ENCODE measurements at regions not wholly inside any gene's neighbourhood (a gene's known extent, or its start where the extent isn't known, plus 50 kb on each side); places are given as distances from the start of the nearest gene placed in this dataset.

- peak overlapping the region; percentile 78 for H3K4me3 ChIP-seq
- no peaks in the 10 kb centered on the region for H3K36me3 ChIP-seq (ENCODE audit: insufficient read depth in 1 of 2, low read depth in 1 of 2)
- 31 to 51% (median 32%) methylated on average over 6 to 9 of the region's 9 CpGs for WGBS, 3 donors
- H3K27me3 ChIP-seq (ENCODE audit: insufficient read depth in 3 of 3, low read length in 2 of 3), result peaks cover 0 to 3% (median 0%) of the 10 kb centered on the region in 3 donors
- H3K9me3 ChIP-seq, result no peaks in the 10 kb centered on the region
- no peaks in the 10 kb centered on the region for H3K4me1 ChIP-seq
- DNase-seq, result no peak
- no peak for TF ChIP-seq CTCF (IDR thresholded peaks at IDR 0.05)
- ATAC-seq, result peak in 3 of 4 donors; percentile 7 to 33 (median 11)
- no peak overlapping the region for H3K27ac ChIP-seq
- intact Hi-C loops (cut with DNase I), result loop anchor here (5.0 to 10.0 kb wide), 3 partner anchors 131 to 529 kb away; no protein-coding TSS in a partner anchor
These were observed 120.3 kb downstream of the GYPC start for GRCh38 chr2:126776255-126776654.

GRCh38 chr2:126776692-126777619, 121.0 kb downstream of the GYPC start:
- DNase-seq (peak; percentile 84 to 90), ATAC-seq (peak; percentile 92 to 97 (median 94))
- intact Hi-C loops (cut with DNase I), result loop anchor here (1.0 to 10.0 kb wide), 4 partner anchors 132 to 530 kb away; no protein-coding TSS in a partner anchor
- Histone ChIP-seq H3K4me1 (no peaks in the 10 kb centered on the region), H3K4me3 (peak overlapping the region; percentile 78), H3K27me3 (ENCODE audit: insufficient read depth in 3 of 3, low read length in 2 of 3) (peaks cover 0 to 3% (median 0%) of the 10 kb centered on the region in 3 donors), H3K27ac (peak overlapping the region; percentile 47), H3K36me3 (ENCODE audit: insufficient read depth in 1 of 2, low read depth in 1 of 2) (no peaks in the 10 kb centered on the region), H3K9me3 (no peaks in the 10 kb centered on the region)
- peak; percentile 96 for TF ChIP-seq CTCF (IDR thresholded peaks at IDR 0.05)
- WGBS, 3 donors, result 0 to 1% (median 0%) methylated on average over 55 to 68 of the region's 68 CpGs

GRCh38 chr2:126777620-126777978, 121.1 kb upstream of the TEX51 start:
- DNase-seq, result no peak
- Histone ChIP-seq H3K4me1 (no peaks in the 10 kb centered on the region), H3K4me3 (peak overlapping the region; percentile 78)

More at GRCh38 chr2:126777620-126777978, 121.1 kb upstream of the TEX51 start:
- peaks cover 0 to 3% (median 0%) of the 10 kb centered on the region in 3 donors for H3K27me3 ChIP-seq (ENCODE audit: insufficient read depth in 3 of 3, low read length in 2 of 3)
- no peaks in the 10 kb centered on the region for H3K9me3 ChIP-seq
- no peaks in the 10 kb centered on the region for H3K36me3 ChIP-seq (ENCODE audit: insufficient read depth in 1 of 2, low read depth in 1 of 2)
- TF ChIP-seq CTCF (IDR thresholded peaks at IDR 0.05), result no peak
- intact Hi-C loops (cut with DNase I), result loop anchor here (1.0 to 10.0 kb wide), 4 partner anchors 133 to 530 kb away; no protein-coding TSS in a partner anchor
- no peak for ATAC-seq
- no peak overlapping the region for H3K27ac ChIP-seq
- WGBS, 3 donors, result 27 to 39% (median 38%) methylated on average over 3 of the region's 3 CpGs

Measured in psoas muscle (tissue), 7 donors.